GM21526 (cell line): ENCODE measurements at regions not wholly inside any gene's neighbourhood (a gene's known extent, or its start where the extent isn't known, plus 50 kb on each side); places are given as distances from the start of the nearest gene placed in this dataset.
A peak's percentile ranks its signal among the peaks of the same experiment; 100 is the strongest.
"Not testable (repeated sequence)": the region's sequence is repeated elsewhere in the genome, so short reads cannot be mapped to it uniquely, and the experiment has no call there.

Source experiments
- ATAC-seq: cut with Tn5 transposase; IDR thresholded peaks from one replicate; pipeline ENCODE4 v1.9.1; 2021; ENCODE audit warnings: moderate library complexity; ENCODE audit not compliant: unreplicated experiment, low FRiP score

GRCh38 chr4:155025762-155026457 lies 182.5 kb upstream of the NPY2R start:
- ATAC-seq, result peak; percentile 96

GRCh38 chr4:155026715-155027114 lies 181.7 kb upstream of the NPY2R start:
- no peak for ATAC-seq

- ATAC-seq, result peak; percentile 65
Observed at GRCh38 chr4:155032521-155033229, 175.8 kb upstream of the NPY2R start.

- no peak for ATAC-seq
Observed at GRCh38 chr4:155033604-155034003, 174.8 kb upstream of the NPY2R start.

- ATAC-seq, result no peak
Observed at GRCh38 chr4:155037031-155037430, 171.4 kb upstream of the NPY2R start.

GRCh38 chr4:155038459-155038858 lies 170.0 kb upstream of the NPY2R start:
- ATAC-seq, result no peak

GRCh38 chr4:155039162-155039561 lies 169.3 kb upstream of the NPY2R start:
- ATAC-seq, result no peak

GRCh38 chr4:155040031-155040430 lies 168.4 kb upstream of the NPY2R start:
- ATAC-seq, result no peak

- no peak for ATAC-seq
Observed at GRCh38 chr4:155042014-155042413, 166.4 kb upstream of the NPY2R start.

GRCh38 chr4:155044251-155044650 lies 164.2 kb upstream of the NPY2R start:
- ATAC-seq, result not testable (repeated sequence)

- ATAC-seq, result no peak
Observed at GRCh38 chr4:155047755-155048154, 160.7 kb upstream of the NPY2R start.

GRCh38 chr4:155054042-155054441 lies 154.4 kb upstream of the NPY2R start:
- ATAC-seq, result not testable (repeated sequence)

GRCh38 chr4:155060419-155060818 lies 148.0 kb upstream of the NPY2R start:
- ATAC-seq, result no peak

GRCh38 chr4:155060873-155061272 lies 147.6 kb upstream of the NPY2R start:
- no peak for ATAC-seq

GRCh38 chr4:155062948-155063347 lies 145.5 kb upstream of the NPY2R start:
- no peak for ATAC-seq

GRCh38 chr4:155064934-155065333 lies 143.5 kb upstream of the NPY2R start:
- not testable (repeated sequence) for ATAC-seq

- no peak for ATAC-seq
Observed at GRCh38 chr4:155066871-155067270, 141.6 kb upstream of the NPY2R start.

- ATAC-seq, result no peak
Observed at GRCh38 chr4:155071962-155072361, 136.5 kb upstream of the NPY2R start.

- ATAC-seq, result peak; percentile 69
Observed at GRCh38 chr4:155072417-155072816, 136.0 kb upstream of the NPY2R start.

- no peak for ATAC-seq
Observed at GRCh38 chr4:155073852-155074251, 134.6 kb upstream of the NPY2R start.

GRCh38 chr4:155076256-155076785 lies 132.1 kb upstream of the NPY2R start:
- ATAC-seq, result no peak
